ENCODE measurements at regions not wholly inside any gene's neighbourhood (a gene's known extent, or its start where the extent isn't known, plus 50 kb on each side); places are given as distances from the start of the nearest gene placed in this dataset.

- no peak for DNase-seq
These were observed 227.7 kb downstream of the BCAT1 start for GRCh38 chr12:24721191-24721590.

GRCh38 chr12:24719293-24719721, 229.6 kb downstream of the BCAT1 start:
- DNase-seq = peak; percentile 35

GRCh38 chr12:24718617-24719016, 230.3 kb downstream of the BCAT1 start:
- DNase-seq = no peak

GRCh38 chr12:24714237-24714636, 234.7 kb downstream of the BCAT1 start:
- no peak for DNase-seq

- no peak for DNase-seq
These were observed 237.6 kb downstream of the BCAT1 start for GRCh38 chr12:24711056-24712008.

GRCh38 chr12:24709216-24709615, 239.7 kb downstream of the BCAT1 start:
- DNase-seq = no peak

GRCh38 chr12:24708718-24709117, 240.2 kb downstream of the BCAT1 start:
- DNase-seq = no peak

- DNase-seq = no peak
These were observed 240.9 kb downstream of the BCAT1 start for GRCh38 chr12:24708043-24708442.

GRCh38 chr12:24707334-24707733, 241.6 kb downstream of the BCAT1 start:
- DNase-seq = no peak

- peak; percentile 5 for DNase-seq
These were observed 243.1 kb downstream of the BCAT1 start for GRCh38 chr12:24705741-24706358.

GRCh38 chr12:24705216-24705615, 243.7 kb downstream of the BCAT1 start:
- no peak for DNase-seq

GRCh38 chr12:24701343-24701742, 247.6 kb downstream of the BCAT1 start:
- DNase-seq = no peak

GRCh38 chr12:24698972-24699371, 249.9 kb downstream of the BCAT1 start:
- DNase-seq = no peak

GRCh38 chr12:24697769-24698168, 251.1 kb downstream of the BCAT1 start:
- DNase-seq = no peak

GRCh38 chr12:24697295-24697694, 251.6 kb downstream of the BCAT1 start:
- no peak for DNase-seq

GRCh38 chr12:24696800-24697199, 252.1 kb downstream of the BCAT1 start:
- DNase-seq = no peak

- DNase-seq = no peak
These were observed 253.1 kb downstream of the BCAT1 start for GRCh38 chr12:24695657-24696329.

- no peak for DNase-seq
These were observed 253.8 kb downstream of the BCAT1 start for GRCh38 chr12:24695103-24695502.

- no peak for DNase-seq
These were observed 260.3 kb downstream of the BCAT1 start for GRCh38 chr12:24688601-24689000.

GRCh38 chr12:24681570-24681969, 267.3 kb downstream of the BCAT1 start:
- no peak for DNase-seq

GRCh38 chr12:24679126-24679525, 269.8 kb downstream of the BCAT1 start:
- no peak for DNase-seq

- DNase-seq = no peak
These were observed 270.5 kb downstream of the BCAT1 start for GRCh38 chr12:24678436-24678835.

GRCh38 chr12:24668563-24668962, 280.3 kb downstream of the BCAT1 start:
- DNase-seq = no peak
